ENCODE measurements at regions not wholly inside any gene's neighbourhood (a gene's known extent, or its start where the extent isn't known, plus 50 kb on each side); places are given as distances from the start of the nearest gene placed in this dataset.

DNA sequence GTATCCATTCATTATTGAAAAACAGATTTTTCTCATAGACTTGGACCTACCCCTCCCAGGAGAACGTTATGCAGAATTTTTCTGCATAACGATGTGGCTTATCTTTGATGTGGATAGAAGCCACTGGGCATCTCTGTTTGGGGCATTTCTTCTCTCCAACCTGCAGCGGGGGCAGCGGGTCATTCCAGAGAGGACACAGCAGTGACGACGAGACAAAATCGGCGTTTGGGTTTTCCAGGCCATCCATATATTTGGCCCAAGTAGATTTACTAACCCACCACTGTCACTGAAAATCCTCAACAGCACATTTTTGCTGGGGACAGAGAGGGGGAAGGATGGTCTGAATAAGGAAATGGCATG lies 299.3 kb upstream of the PITRM1 start:
- 86 to 92% (median 89%) methylated on average over 8 of the region's 8 CpGs for WGBS, 3 donors
- H3K27ac ChIP-seq (ENCODE audit: low read depth, low read length) = peak overlapping the region; percentile 29

- 65 to 68% (median 66%) methylated on average over 10 of the region's 10 CpGs for WGBS, 3 donors
- peak overlapping the region; percentile 29 for H3K27ac ChIP-seq (ENCODE audit: low read depth, low read length)
Measured at GRCh38 chr10:3471472-3471871, 298.9 kb upstream of the PITRM1 start.

- no peak overlapping the region for H3K27ac ChIP-seq (ENCODE audit: low read depth, low read length)
- WGBS, 3 donors = 84 to 98% (median 98%) methylated on average over 11 of the region's 11 CpGs
Measured at GRCh38 chr10:3470191-3470590, 297.6 kb upstream of the PITRM1 start.

GRCh38 chr10:3469639-3470020 lies 297.0 kb upstream of the PITRM1 start:
- H3K27ac ChIP-seq (ENCODE audit: low read depth, low read length) = peak overlapping the region; percentile 45
- 52 to 57% (median 57%) methylated on average over 2 of the region's 2 CpGs for WGBS, 3 donors

- H3K27ac ChIP-seq (ENCODE audit: low read depth, low read length) = peak overlapping the region; percentile 45
- WGBS, 3 donors = 20 to 53% (median 21%) methylated on average over 12 of the region's 12 CpGs
Measured at GRCh38 chr10:3468919-3469638, 296.5 kb upstream of the PITRM1 start.

DNA sequence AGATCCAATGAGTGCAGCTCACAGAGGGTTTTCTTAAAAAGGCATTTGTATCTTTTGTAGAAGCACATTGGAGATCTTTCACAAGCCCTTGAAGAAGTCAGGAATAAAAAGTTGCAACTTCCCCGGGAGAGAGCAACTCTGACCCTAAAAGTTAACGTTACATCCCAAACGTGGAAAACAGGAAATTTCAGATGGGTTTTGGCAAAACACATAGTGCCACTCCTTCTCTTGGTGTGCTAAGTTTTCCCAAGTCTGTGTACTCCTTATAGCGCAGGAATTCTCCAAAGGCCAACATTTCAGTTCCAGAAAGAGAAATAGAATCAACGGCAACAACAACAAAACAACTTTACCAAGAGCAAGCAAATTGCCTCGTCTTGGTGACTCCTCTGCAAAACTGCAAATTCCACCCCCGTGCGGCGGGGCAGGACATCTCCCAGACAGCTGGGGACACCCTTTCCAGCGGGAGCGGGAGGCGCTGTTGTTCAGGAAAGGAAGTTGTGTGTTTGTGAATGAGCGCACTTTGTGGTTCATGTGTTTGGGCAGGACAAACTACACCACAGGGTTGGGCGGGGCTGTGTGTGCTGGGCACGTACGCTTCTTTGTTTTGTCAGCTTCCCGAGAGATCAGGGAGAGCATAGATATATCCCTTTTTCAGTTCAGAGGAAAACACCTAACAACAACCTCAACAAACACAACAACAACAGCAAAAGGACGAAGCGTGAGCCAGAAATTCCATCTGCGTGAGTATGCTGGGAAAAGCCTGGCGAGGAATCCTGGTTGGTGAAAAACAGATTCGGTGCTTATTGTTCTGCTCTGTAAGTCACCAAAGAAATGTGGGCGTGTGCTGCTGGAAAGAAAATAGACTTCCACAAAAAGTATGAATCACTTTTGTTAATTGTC lies 294.7 kb upstream of the PITRM1 start:
- WGBS, 3 donors = 26 to 56% (median 34%) methylated on average over 23 of the region's 23 CpGs
- peak overlapping the region; percentile 79 for H3K27ac ChIP-seq (ENCODE audit: low read depth, low read length)

GRCh38 chr10:3465406-3465891 lies 292.9 kb upstream of the PITRM1 start:
- WGBS, 3 donors = 53 to 60% (median 59%) methylated on average over 11 of the region's 11 CpGs
- no peak overlapping the region for H3K27ac ChIP-seq (ENCODE audit: low read depth, low read length)

DNA sequence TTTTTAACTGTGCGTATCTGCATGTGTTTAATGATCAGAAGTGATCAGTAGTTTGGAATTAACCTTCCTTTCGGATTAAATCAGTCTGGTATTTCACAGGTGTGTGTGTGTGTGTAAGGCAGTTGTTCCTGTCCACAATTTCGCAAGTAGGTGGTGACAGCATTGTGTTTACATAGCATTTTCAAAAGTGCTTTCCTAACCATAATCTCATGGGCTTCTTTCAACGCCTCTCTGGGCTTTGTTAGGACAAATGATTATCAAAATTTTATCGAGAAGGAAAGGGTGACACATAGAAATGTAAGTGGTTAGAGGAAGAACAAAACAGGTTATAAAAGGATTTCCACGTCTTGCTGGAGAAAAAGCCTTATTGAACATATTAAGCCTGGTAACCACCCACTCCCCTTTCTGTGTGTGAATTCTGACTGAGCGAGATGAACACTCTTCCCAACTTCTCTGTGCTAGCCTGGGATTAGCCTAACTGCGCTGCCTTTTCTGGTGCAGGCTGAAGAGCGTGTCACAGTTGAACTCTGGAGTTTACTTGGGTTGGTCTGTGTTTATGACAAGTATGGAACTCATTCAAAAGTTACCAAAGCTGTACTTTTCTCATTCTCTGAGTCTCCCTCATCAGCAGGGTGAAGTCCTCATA lies 292.3 kb upstream of the PITRM1 start:
- H3K27ac ChIP-seq (ENCODE audit: low read depth, low read length) = no peak overlapping the region
- WGBS, 3 donors = 46 to 74% (median 74%) methylated on average over 9 of the region's 9 CpGs

DNA sequence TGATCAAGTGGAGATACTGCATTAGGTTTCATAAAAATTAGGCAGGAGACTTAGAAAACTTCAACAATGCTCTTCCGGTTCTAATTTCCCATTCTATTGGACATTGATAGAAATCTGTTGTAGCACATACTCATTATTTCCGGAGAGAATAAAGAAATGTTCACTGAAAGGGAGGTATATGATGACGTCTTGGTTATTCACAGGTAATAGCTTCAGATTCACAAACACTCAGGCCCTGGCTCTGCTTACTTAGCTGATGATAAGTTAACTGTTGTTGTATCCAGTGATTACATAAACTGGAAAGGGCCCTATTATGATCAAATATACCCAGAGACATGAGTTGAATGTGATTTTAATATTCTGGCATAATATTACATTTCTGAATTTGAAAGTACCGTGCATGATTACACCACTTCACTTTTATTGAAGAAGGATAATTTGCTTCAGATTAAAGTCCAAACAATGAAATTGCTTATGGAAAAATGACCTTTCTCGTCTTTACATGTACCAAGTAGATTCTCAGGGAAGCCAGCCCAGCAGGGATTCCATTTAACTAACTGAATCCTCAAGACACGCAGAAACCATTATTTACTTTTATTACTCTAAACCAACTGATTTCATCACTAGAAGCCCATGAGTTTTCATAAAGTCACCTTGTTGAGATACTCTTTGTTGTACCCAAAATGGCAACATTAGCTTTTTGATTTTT lies 288.0 kb upstream of the PITRM1 start:
- H3K27ac ChIP-seq (ENCODE audit: low read depth, low read length) = no peak overlapping the region
- WGBS, 3 donors = 68 to 93% (median 73%) methylated on average over 6 of the region's 6 CpGs

DNA sequence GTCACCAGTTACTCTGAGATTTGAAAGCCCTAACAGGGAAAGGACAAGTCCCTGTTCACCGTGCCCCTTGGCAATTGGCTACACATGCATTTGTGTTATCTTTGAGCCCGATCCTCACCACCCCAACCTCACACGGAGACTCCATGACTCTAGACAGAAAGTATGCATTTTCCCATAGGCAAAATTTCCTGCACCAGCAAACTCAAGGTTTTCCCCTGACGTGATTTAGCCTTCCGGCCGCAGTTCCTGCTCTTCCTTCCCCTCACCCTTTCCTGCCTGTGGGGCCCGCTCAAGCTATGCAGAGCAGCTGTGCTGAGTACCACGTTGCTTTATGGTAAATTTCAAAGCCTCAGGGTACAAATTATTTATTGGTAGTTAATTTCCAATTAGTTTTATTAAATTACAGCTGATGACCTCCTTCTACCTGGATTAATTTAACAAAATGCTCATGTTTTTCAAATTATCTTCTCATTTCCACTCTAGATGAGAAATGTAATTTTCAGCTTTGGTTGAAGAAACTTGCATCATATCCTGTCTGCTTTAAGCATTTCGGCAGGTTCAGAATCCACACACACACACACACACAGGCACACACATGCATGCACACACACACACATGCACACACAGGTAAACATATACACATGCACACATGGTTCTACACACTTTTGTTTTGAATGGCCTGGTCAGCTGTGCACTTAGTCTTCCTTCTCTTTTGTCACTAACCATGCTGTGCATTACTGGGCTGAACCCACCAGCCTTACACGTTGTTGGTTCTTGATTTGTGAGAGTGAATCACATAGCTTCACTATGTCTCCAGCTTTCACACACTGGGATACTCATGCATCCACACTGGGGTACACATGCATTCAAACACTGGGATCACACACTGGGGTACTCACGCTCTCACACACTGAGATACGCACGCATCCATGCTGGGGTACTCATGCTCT lies 283.1 kb upstream of the PITRM1 start:
- 66 to 71% (median 67%) methylated on average over 13 of the region's 13 CpGs for WGBS, 3 donors
- H3K27ac ChIP-seq (ENCODE audit: low read depth, low read length) = no peak overlapping the region

DNA sequence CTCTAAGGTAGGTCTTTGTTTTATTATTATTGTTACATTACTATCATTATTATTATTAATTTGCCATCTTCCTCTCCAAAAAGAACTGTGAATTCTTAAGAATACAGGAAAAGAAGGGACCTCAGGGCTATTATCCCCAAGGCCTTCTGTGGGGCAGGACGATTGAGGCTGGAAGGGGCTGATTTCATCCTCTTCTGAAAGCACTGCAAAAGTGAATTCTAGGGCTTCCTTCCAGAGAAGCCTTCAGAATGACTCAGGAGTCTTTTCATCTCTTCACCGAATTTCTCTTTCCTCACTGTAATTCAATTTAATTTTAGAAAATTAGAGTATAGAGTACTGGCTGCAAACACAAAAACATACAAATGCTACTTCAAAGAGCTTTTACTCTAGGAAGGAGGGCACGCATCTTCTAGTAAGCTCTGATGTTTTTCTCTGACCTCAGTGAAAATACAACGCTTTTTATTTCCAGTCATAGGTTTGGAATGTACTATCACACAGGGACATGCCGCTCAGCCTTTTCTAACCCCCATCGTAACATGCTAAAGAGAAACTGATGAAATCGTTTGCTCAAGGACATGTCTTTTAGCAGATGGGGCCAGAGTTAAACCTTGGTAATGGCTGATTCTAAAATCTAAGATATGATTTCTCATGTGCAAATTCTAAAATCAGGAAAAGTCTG lies 280.2 kb upstream of the PITRM1 start:
- WGBS, 3 donors = 42 to 52% (median 48%) methylated on average over 7 of the region's 7 CpGs
- H3K27ac ChIP-seq (ENCODE audit: low read depth, low read length) = no peak overlapping the region

DNA sequence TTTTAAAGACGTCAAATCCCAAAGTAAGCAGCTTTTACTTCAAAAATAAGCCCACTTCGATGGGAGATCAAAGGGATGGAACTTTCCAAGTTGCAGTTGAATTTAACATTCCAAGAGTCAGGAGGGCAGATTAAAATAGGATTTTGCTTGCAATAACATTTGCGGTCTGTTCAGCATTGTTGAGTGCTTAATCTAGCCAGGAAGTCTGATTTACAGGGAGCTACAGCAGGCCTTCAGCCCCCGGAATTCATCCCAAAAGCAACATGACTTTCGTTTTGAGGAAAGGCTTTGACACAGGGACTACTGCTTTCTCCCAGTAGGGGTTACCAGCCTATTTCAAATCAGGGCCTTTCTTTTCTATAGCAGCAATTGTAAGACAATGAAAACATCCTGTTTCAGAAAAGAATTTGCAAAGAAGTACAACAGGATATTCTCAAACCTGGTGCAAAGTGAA lies 279.6 kb upstream of the PITRM1 start:
- no peak overlapping the region for H3K27ac ChIP-seq (ENCODE audit: low read depth, low read length)
- WGBS, 3 donors = 38 to 46% (median 39%) methylated on average over 5 of the region's 5 CpGs

DNA sequence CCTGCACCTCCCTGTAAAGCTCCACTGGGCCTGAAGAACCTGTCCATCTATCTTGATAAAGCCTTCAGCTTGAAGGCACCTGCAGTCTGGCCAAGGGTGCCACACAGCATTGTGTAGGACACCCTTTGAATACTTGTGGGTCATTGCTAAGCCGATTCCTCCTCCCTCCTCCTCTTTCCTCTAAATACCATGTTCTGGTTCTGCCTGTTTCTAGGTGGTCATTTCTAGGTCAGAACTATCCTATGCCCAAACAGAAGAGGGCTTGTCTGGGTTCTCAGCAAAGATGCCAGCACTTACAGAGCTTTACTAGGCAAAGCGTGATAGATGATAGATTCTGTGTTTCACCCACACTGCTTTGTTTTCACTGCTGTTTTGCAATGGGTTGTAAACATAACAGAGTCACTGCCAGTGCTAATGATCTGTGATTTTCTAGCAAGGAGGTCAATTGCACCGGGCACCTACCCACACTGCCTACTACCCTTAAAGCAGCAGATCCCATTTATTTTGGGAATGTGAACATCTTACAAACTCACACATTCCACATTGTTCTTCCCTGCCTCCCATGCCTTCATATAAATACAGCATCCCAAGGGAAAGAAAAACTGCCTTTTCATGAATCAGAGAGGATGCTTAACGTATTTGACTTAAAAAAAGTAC lies 279.1 kb upstream of the PITRM1 start:
- no peak overlapping the region for H3K27ac ChIP-seq (ENCODE audit: low read depth, low read length)
- 52 to 75% (median 71%) methylated on average over 4 of the region's 4 CpGs for WGBS, 3 donors

DNA sequence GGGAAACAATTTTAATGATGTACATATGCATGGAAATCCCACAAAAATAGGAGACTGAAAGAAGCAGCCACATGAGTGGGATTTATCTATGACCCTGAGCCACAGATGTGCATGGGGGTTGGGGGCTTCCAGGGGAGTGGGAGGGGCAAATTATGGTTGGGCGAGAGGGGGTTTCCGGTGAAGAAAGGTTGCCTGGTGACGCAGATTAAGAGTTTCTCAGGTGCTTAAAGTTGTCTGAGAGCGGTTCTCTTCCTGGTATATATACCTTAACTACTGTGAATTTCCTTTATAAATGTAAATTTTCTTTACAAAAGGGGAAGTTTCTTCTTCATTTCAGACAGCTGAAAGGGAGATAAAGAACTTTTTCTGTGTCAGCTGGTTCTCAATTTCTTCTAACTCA lies 273.6 kb upstream of the PITRM1 start:
- H3K27ac ChIP-seq (ENCODE audit: low read depth, low read length) = no peak overlapping the region
- WGBS, 3 donors = 76 to 93% (median 91%) methylated on average over 4 of the region's 4 CpGs

GRCh38 chr10:3445648-3446047 lies 273.1 kb upstream of the PITRM1 start:
- H3K27ac ChIP-seq (ENCODE audit: low read depth, low read length) = no peak overlapping the region
- 88 to 96% (median 93%) methylated on average over 4 of the region's 4 CpGs for WGBS, 3 donors

DNA sequence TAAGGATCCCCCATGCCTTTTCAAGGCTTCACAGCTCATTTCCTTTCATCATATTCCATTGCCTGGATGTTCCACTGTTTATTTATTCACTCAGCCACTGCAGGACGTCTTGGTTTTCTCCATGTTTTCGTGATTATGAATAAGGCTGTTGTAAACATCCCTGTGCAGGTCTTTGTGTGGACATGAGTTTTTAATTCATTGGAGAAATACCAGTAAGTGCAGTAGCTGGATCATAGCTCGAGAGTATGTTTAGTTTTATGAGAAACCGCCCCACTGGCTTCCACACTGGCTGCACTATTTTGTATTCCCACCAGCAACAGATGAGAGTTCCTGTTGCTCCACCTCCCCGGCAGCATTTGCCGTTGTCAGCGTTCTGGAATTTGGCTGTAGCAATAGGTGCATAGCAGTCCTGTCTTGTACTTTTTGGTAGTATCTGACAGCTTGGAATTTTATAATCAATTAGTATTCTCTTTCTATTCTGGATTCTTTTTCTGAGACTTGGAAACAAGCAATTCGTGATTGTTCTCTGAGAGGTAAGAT lies 269.9 kb upstream of the PITRM1 start:
- 72 to 92% (median 81%) methylated on average over 8 of the region's 8 CpGs for WGBS, 3 donors

More for the DNA sequence above, 269.9 kb upstream of the PITRM1 start:
- H3K27ac ChIP-seq (ENCODE audit: low read depth, low read length) = no peak overlapping the region

Data from adipose tissue (tissue), 3 donors.